ENCODE measurements at regions not wholly inside any gene's neighbourhood (a gene's known extent, or its start where the extent isn't known, plus 50 kb on each side); places are given as distances from the start of the nearest gene placed in this dataset.

DNA sequence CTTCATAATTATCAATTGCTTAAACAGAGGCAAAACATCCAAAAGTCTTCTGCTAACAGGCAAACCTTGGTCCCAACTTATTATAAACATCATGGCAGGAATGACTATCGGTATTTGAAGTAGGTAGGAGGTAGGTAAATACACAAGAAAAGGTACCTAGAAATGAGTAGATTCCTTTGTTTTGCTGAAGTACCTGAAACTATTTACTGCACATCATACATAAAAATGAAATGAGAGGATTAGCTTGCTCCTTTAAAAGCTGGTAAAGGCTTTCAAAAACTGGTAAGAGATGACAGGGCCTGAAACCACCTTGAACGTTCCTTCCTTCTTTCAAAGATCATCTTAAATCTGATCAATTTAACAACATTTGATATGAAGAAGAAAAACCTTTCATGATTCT lies 55.2 kb upstream of the MAPRE2 start (continued):
- TF ChIP-seq JUND (IDR thresholded peaks at IDR 0.05; ENCODE audit: low read length) (no peak), SP1 (IDR thresholded peaks at IDR 0.05; ENCODE audit: low read depth, low read length) (no peak), CREB1 (IDR thresholded peaks at IDR 0.05) (no peak), BRCA1 (IDR thresholded peaks at IDR 0.05; ENCODE audit: low read depth, low read length) (no peak), CHD1 (IDR thresholded peaks at IDR 0.05; ENCODE audit: low read depth, low read length) (no peak), TCF12 (IDR thresholded peaks at IDR 0.05; ENCODE audit: low read depth, low read length) (no peak), SUZ12 (IDR thresholded peaks at IDR 0.05; ENCODE audit: low read length) (no peak)

All from H1 (cell line).